GM19239 (cell line): ENCODE measurements at regions not wholly inside any gene's neighbourhood (a gene's known extent, or its start where the extent isn't known, plus 50 kb on each side); places are given as distances from the start of the nearest gene placed in this dataset.
A peak's percentile ranks its signal among the peaks of the same experiment; 100 is the strongest.

ENCODE experiments used
- DNase-seq: peaks from one replicate; pipeline ENCODE4 v3.0.0; 2011; ENCODE audit warnings: low spot score; ENCODE audit not compliant: insufficient read length
- FAIRE-seq: peaks from 2 replicates; lab custom pipeline; 2011; peaks lifted over from hg19 to GRCh38; lab: Jason Lieb, UNC

- FAIRE-seq (no peak), DNase-seq (no peak)
These were observed 568.4 kb upstream of the GCFC2 start for GRCh38 chr2:76279142-76279541.

GRCh38 chr2:76275788-76276187, 565.1 kb upstream of the GCFC2 start:
- FAIRE-seq (no peak), DNase-seq (no peak)

GRCh38 chr2:76274676-76275075, 564.0 kb upstream of the GCFC2 start:
- FAIRE-seq (no peak), DNase-seq (no peak)

DNA sequence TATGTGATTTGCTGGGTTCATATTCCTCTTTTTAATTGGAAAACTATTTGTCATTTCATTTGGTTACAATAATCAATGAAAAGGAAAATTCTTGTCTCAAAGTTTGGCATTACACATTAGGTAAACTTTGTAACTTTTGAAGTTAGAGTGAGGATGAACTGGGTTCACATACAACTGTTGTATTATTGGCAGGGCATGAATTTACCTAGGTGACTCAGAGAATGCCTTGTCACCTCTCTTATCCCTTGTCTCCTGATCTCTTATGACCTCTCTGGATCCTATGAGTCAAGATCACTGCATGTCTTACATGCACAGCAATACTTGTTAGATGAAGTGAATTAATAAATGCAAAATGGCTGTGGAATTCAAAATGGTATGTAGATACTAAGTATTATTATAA, 563.4 kb upstream of the GCFC2 start:
- DNase-seq (no peak), FAIRE-seq (no peak)

DNA sequence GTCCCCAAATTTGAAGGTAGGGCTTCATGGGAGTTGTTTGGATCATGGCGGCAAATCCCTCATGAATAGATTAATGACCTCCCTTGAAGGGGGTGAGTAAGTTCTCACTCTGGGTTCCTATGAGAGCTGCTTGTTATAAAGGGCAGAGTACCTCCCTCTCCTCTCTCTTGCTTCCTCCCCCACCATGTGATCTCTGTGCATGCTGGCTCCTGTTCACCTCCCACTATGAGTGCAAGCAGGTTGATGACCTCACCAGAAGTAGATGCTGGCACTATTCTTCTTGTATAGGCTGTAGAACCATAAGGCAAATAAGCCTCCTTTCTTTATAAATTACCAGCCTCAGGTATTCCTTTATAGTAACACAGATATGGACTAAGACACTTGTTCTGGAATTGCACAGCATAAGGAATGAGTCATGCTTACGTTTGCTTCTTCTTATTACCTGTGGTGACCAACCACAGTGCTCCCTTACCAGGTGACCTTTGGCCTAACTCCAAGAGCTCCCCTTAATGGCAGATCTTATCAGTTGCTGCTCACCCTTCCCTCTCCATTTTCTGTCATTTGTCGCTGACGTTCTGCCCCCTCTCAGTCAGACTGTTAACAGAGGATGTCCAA, 559.5 kb upstream of the GCFC2 start:
- FAIRE-seq = no peak
- no peak for DNase-seq

DNA sequence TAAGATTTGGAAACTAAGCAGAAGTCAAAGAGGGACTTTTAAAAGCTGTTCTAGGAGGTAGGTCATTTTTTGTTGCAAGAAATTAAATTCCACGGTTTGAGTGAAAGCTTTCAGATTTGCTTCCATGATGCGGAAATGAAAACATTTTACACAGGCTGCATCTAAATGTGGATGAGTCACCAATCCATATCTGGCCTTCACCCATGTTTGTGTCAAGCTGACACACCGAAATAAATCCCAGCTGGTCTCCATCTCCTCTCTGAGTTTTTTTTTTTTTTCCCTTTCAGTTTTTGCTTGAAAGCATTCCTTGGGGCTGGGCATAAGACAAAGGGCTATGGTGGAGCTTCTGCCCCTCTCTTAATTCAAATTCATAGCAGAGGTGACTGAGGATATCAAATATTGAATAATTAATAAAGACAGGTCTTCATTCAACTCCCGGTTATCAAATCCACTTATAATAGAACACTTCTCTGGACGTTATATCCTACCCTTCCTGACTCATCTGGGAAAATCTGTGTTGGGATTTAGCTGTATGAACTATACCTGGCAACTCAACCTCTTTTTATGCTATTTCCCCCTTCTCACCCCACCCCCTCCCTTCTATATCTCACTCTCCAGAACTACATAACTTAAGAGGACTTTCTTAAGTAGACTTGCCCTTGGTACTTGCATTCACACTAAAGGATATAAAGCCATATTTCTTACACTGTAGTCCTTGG, 558.3 kb upstream of the GCFC2 start:
- FAIRE-seq (no peak), DNase-seq (no peak)

DNA sequence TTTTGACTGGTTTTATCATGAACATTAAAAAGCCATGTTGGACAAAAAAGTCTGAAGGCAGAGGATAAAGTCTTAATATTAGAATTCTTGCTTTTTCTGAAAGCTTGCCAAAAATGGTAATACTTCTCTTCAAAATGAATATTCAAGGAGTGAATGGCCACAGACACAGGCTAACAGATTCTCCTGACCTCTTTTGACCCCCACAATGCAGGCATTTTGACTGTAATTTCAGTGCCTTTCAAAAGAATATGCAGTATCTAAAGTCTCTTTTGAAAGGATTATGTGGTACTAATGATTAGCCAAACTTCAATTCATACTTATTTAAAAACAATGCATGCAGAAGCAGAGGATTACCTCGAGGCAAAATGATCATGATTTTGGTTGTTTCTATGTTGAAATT, 557.8 kb upstream of the GCFC2 start:
- FAIRE-seq = no peak

DNA sequence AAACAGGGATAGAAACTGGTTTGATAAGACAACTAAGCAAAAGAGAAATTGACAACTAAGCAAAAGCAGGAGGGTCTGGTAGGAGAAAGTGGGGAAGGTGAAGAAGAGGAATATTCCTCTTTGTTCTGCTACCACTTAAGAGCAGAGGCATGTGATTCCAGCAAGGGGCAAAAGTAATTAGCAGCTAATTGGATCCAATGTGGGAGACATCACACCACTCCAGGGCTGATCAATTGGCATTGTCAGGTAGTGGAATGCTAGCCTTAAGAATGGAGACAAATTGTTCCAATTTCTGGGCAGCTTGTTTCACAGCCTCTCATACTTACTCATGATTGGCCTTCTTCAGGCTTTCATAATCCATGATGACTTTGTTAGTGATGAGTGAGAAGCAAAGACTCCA, 547.1 kb upstream of the GCFC2 start:
- FAIRE-seq (no peak), DNase-seq (no peak)

More for the DNA sequence above, 557.8 kb upstream of the GCFC2 start:
- DNase-seq = no peak

GRCh38 chr2:76256458-76257088, 545.9 kb upstream of the GCFC2 start:
- FAIRE-seq = no peak

GRCh38 chr2:76252704-76253103, 542.0 kb upstream of the GCFC2 start:
- DNase-seq (no peak), FAIRE-seq (no peak)

More at GRCh38 chr2:76256458-76257088, 545.9 kb upstream of the GCFC2 start:
- no peak for DNase-seq

DNA sequence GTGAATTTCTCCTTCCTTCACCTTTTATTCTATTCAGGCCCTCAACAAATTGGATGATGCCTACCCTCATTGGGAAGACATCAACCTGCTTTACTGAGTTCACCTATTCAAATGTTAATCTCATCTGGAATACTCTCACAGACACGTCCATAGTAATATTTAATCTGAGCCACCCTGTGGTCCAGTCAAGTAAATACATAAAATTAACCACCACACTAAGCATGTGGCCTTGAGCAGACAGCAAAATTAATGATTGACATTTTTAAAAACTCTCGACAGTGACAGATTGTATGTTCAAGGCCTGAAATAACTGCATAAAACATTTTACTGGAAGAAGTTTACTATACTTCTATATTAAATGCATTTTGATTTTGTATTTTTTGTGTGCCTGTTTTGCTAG, 540.6 kb upstream of the GCFC2 start:
- FAIRE-seq (no peak), DNase-seq (no peak)

GRCh38 chr2:76247006-76247405, 536.3 kb upstream of the GCFC2 start:
- no peak for DNase-seq
- no peak for FAIRE-seq

- no peak for DNase-seq
- FAIRE-seq = no peak
These were observed 501.6 kb upstream of the GCFC2 start for GRCh38 chr2:76211991-76212985.

- DNase-seq (no peak), FAIRE-seq (no peak)
These were observed 499.8 kb upstream of the GCFC2 start for GRCh38 chr2:76210551-76210950.

DNA sequence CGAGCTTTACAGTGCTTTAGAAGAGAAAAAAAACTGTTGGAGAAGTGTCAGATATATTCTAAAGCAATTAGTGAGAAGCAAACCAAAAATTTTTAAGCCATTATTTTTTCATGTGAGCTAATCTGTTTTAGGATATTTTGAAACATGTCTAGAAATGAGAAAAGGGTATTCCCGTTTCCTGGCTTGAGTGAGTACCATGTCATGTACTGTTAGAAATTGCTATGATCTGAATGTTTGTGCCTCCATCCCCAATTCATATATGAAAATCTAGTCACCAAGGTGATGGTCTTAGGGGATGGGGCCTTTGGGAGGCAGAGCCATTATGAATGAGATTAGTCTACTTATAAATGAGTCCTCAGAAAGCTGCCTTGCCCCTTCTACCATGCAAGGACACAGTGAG, 493.3 kb upstream of the GCFC2 start:
- no peak for FAIRE-seq
- DNase-seq = no peak

- no peak for FAIRE-seq
- no peak for DNase-seq
These were observed 492.2 kb upstream of the GCFC2 start for GRCh38 chr2:76202866-76203265.

- peak; percentile 4 for FAIRE-seq
- no peak for DNase-seq
These were observed 487.2 kb upstream of the GCFC2 start for GRCh38 chr2:76197842-76198448.

DNA sequence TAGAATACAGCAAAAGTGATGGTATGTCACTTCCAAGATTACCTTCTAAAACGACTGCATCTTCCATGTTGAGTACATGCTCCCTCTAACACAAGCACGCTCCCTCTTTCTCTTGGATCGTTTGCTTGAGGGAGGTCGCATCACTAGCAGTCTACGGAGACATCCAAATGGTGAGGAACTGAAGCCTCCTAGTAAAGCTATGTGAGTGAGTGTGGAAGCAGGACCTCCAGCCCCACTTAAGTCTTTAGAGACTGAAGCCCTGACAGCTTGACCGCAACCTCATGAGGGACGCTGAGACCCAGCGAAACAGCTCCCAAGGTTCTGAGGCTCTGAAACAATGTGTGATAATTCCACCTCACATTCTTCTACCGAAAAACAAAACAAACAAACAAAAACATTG, 486.7 kb upstream of the GCFC2 start:
- FAIRE-seq (no peak), DNase-seq (no peak)

- DNase-seq = no peak
These were observed 483.5 kb upstream of the GCFC2 start for GRCh38 chr2:76194031-76194775.

More at GRCh38 chr2:76194031-76194775, 483.5 kb upstream of the GCFC2 start:
- FAIRE-seq = no peak
